Activated T-cell treated with anti-CD3 and anti-CD28 coated beads for 4 hours (primary cell): ENCODE measurements at regions not wholly inside any gene's neighbourhood (a gene's known extent, or its start where the extent isn't known, plus 50 kb on each side); places are given as distances from the start of the nearest gene placed in this dataset.

Experiments used
- DNase-seq: peaks from one replicate; pipeline ENCODE4 v3.0.0-alpha.2; 2020

DNA sequence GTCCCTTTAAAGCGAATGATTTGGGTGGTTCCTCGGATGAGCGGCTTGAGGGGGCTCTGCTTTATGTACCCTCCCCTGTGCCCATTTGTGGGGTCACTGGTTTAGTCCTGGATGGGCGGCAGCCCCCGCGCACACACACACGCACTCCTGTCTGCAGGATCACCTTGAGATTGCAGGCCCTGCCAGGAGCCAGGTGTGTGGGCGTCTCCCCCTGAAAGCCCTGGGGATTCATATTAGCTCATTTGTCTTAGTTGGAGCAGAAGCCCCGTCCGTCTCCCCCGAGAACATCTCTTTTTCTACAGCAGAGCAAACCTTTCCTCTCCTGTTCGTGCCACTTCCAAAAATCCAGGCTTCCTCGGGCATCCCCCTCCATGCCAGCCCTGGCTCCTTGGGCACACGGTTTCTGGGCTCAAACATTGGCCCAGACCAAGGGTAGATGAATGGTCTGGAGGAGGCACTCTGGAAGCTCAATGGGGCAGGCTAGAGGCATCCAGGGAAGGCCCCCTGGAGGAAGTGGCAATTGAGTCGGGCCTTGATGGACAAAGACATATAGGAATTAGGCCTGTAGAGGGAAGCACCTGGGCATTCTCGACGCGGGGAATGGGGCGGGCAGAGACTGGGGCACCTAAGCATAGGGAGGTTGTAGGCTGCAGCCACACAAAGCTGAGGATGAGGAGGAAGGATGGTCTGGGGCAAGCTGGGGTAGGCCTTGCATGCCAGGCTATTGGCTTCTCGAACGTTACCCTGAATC is 218.5 kb upstream of the GSE1 start:
- DNase-seq, result no peak

DNA sequence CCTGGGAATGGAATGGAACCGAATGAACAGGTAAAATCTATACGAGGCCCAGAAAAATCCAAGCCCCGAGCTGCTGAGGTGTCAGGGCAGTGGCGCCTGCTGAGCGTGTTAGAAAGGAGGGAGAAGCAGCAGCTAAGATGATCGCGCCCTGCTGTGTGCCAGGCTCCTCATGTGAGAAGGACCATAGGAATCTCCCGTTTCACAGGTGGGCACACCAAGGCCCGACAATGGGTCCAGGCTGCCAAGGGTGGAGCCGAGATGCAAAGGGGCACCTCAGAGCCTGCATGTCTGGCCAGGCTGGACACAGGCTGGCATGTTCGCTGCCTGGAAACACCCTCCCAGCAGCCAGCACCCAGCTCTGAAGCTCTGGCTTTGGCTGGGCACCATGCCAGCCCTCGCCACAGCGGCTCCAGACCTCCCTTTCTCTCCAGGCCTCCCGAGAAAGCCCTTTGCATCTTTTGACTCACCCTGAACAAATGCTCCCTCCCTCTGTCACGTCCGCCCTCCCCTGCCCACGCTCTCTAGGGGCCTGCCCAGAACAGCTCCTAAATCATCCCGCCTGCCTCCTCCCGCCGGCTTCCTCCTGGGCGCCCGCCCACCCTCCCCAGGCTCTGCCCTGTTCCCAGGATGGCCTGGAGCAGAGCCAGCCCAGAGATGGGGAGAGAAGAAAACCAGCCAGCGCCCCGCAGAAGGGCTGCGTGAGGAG is 217.8 kb upstream of the GSE1 start:
- no peak for DNase-seq

DNA sequence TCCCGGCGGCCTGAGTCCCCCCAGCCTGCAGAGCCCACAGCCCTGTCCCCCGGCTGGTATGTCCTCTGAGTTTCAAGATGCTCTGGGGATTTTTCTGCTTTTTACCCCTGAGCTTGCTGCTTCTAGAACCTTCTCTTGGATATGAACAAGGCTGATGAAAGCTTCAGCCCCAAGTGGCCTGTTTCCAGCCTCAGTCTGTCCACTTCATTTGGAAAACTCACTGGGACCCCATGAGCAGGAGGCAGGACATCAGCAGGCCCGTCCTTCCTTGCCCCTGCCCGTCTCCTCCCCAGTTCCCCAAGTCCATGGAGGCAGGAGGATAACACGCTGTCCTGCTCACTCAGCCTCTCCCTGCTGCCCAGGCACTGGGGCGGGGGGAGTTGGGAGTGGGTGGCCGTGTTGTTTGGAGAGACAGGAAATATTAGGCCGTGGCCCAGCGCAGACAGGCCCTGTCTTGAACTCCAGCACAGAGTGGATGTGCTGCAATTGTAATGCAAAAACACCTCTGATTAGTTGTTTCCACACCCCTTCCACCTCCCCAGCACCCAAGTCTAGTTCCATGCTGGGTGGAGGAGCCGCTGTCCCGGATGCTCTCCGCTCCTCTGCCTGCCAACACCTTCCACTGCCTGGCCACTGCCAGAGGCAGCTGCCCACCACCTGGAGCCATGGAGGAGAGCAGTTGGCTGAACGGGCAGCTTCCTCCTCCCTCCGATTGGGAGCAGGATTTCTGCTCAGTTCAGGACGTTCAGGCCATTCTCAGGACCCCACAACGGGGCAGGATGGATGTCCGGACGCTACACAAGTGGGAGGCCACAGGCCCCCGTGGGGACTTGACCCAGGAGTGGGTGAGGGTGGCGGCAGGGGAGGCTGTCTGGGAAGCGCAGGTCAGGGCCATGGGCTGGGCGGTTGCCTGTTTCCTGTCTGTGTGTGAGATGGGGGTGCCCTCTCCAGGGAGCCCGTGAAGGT is 216.9 kb upstream of the GSE1 start:
- no peak for DNase-seq

DNA sequence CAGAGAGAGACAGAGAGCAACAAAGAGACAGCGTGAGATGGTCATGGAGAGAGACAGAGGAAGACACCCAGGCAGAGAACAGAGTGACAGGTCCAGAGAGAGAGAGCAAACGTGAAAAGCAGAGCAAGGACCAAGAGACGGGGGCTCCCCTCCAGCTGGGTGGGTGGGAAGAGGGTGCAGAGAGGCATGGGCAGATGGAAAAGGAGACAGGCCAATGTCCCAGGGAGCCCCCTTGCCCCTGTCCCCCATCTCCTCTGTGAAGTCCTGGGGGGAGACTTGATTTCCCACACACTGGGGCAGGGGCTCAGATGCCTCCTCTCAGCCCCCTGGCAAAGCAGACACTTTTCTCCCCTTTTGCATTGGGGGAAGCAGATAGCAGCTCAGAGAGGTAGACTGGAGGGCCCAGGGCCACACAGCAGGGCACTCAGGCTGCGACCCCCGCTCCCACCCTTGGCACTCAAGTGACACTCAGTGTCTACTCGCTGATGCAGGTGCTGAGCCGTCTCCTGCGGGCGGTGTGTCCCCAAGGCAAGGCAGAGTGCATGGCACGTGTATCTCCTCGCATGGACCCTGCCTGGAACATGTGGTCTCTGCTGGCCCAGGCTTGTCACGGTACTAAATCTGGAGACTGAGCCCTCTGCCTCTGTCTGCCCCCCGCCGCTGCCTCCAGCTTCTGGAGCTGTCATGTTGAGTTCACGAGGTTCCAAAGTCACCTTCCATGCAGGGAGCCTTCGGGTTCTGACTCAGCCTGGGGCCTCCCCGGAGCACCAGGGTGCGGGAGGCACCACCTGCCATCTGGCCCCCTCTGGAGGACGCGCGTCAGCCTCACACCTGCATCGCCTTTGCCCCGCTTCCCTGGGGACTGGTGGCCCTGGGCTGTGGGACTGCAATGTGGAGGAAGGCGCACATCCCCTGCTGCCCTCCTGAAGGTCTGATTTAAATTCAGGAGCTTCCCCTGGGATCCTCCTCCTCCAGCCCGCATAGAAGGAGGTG is 215.9 kb upstream of the GSE1 start:
- DNase-seq, result no peak

DNA sequence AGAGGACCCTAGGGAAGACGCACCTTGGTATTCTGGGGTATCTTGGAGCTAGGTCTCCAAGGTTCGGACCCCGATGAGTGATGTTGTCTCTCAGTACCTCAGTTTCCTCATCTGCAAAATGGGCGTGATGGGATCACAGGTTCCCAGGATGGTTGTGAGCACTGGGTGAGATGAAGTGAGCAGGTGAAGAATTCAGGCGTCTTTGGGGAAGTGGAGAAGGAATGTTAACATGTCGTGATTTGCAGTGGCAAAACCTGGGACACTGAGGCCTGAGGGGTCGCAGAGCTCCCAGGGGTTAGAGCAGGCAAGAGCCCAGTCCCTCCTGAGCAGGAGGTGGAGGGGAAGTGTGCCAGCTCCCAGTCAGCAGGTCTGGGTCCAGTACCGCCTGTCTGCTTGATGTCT is 215.1 kb upstream of the GSE1 start:
- no peak for DNase-seq

DNA sequence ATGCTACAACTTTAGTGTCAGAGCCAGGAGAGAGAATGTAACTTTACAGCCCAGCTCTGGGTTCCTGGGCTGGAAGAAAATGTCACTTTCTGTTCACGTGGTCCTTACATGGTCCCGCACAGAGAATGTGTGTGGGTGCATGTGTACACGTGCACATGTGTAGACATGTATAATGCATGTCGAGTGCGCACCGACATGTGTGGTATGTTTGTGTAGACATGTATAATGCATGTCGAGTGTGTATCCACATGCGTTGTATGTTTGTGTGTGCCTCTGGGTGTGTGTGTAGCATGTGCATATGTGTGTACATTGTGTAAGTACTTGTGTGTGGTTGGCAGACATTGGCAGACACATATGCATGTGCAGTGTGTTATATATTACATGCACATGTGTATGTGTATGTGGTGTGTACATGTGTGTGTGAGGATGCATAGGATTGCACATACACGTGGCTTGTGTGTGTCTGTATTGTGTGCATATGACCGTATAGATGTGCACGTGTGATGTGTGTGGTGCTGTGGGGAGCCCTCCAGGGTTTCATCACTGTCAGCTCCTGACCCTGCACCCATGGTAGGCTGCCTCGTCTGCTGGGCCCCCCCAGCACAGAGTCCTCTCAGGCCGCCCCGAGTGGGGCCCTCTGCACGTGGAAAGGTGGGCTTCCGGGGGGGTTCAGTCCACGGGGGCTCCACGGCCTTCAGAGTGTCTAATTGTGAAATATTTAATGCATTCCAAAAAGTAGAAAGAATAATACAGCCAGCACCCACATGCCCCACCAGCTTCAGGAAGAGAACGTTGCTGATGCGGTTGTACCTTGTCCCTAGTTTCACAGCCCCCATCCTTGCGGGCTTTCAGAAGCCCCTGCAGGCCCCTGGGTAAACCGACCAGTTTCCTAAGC is 214.2 kb upstream of the GSE1 start:
- no peak for DNase-seq

DNA sequence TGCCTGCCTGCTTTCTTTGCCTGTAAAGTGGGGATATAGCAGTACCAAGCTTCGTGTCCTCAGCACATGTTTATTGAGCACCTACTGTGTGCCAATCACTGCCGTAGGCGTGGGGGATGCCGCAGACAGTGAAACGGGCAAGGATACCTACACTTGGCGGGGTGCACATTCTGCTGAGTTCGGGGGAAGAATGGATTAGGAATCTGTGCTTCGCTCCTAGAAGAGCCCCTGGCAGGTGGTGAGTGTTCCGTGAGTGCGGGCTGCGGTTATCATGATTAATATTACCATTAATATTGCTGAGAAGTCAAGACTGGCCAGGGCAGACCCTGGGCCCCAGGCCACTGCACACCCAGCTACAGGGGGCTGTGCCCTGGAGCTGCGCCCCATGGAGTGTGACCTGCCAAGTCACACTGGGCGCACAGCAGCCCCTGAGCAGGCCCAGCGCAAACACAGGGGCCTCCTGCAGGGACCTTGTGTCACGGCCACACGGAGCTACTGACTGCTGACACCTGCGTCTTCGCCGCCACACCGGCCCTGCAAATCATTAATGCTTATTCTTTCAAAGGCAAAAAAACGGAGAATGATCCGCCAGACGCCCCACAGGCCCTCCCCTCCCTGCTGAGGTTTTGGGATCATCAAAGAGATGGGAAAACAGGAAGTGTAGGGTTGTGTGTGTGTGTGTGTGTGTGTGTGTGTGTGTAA is 213.4 kb upstream of the GSE1 start:
- DNase-seq, result no peak

DNA sequence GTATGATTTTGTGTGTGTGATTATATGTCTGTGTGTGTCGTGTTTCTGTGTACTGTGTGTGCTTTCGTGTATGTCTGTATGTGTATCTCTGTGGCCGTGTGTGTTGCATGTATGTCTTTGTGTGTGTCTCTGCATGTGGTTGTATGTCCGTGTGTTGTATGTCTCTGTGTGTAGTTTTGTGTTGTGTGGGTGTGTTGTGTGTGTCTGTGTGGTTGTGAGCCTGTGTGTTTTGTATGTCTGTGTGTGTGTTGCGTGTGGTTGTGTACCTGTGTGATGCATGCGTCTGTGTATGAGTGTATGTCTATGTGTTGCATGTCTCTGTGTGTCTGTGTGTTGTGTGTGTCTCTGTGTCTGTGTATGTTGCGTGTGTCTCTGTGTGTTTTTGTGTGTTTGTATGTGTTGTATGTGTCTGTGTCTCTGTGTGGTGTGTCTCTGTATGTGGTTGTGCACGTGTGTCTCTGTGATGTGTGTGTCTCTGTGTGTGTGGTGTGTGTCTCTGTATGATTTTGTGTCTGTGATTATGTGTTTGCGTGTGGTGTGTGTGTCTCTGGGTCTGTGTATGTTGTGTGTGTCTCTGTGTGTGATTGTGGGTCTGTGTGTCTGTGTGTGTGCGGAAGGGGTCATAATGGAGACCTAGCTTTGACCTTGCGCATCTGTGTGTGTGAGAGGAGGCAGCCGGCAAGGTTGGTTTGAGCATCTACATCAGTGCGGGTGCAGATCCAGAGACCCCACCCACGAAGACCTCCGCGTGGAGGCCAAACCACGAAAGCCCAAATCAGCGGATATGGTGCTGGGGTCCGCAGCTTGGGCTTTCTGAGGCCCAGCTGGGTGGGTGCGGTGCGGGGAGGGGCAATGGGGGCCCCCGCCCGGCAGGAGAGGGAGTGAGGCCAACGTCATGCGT is 212.6 kb upstream of the GSE1 start:
- DNase-seq, result no peak

DNA sequence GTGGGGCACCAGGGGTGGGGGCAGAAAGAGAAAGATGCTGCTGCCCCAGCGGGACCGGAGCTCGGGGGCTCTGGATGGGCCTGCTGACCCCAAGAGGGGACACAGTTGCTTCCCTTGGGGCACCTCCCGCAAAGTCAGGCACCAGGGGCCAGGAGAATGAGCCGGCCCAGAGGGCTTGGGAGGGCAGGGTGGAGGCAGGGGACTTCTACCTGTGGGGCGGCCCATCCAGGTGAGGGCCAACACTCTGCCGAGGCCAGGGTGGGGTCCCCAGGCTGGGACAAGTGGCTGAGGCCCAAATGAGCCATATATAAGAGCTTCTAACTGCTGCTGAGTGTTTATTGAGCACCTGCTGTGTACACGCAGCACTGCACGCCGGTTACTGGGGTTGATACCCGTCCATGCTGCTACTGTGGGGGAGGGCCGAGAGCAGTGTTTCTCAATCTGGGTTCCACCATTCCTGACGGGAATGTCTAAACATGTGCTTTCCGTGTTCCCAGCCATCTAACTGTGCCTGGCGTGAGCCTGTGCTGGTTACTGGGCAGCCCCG is 211.7 kb upstream of the GSE1 start:
- DNase-seq, result no peak

DNA sequence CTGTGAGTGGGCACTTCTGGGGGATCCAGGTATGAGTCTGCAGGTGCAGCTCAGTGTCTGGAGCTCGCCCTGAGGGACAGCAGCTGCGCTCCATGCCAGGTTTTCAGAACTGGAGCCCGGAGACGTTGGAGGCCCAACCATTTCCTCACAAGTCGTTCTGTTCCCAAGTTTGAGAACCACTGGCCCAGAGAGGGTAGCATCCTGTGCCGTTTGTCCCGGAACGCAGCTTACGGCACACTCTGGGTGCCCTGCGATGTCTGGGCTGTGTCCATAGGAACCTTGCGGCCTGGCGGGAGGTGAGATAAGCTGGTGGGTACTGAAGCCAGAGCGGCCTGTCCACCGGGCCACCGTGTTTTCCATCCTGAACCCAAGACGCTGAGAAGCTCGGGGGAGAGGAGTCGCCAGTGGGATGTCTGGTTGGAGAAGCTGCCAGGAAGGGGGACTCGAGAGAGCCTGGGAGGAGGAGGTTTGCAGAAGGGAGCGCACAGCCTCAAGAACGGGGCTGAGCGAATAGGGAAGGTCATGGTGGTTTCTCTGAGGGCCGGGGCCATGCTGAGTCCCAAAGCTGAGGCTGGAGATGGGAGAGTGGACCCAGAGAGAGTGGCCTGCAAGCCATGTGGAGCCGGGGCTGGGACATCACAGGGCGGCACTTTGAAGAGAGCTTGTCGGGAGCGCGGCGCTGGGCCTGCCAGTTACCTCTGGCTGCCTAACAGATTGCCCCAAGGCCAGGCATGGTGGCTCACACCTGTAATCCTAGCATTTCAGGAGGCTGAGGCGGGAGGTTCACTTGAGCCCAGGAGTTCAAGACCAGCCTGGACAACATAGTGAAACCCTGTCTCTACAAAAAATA is 211.0 kb upstream of the GSE1 start:
- DNase-seq, result no peak

DNA sequence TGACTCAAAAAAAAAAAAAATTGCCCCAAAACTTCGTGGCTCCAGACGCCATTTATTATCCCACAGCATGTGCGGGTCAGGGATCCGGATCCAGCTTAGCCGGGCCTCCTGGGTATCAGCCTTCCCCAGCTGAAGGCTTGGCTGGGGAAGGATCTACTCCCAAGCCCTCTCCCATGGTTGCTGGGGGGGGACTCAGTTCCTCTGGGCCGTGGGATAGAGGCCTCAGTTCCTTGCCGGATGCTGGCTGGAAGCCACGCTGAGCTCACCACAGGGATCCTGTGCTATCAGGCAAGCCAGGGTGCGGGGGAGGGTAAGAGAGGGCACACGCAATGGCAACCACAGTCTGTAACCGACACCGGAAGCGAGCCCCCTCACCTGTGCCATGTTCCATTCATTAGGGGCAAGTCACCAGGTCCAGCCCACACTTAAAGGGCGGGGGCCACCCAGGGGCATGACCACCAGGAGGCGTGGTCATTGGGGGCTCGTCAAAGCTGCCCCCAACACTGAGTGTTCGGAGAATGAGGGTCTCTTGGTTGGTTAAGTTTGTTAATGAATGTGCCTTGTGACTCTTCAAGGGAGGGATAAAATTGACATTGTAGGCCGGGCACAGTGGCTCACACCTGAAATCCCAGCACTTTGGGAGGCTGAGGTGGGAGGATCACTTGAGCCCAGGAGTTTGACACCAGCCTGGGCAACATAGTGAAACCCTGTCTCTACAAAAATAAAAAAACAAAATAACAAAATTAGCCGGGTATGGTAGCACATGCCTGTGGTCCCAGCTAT is 210.0 kb upstream of the GSE1 start:
- DNase-seq, result no peak

DNA sequence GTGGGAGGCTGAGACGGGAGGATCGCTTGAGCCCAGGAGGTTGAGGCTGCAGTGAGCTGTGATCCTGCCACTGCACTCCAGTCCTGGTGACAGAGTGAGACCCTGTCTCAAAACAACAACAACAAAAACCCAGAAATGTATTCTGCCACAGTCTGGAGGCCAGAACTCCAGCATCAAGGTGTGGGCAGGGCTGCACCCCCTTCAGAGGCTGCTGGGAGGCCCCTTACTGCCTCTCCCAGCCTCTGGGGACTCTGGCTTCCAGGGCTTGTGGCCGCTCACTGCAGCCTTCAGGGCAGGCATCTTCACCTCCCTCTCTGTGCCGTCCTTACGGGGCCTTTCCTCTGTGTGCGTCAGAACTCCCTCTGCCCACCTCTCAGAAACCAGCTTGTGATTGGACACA is 209.4 kb upstream of the GSE1 start:
- no peak for DNase-seq

DNA sequence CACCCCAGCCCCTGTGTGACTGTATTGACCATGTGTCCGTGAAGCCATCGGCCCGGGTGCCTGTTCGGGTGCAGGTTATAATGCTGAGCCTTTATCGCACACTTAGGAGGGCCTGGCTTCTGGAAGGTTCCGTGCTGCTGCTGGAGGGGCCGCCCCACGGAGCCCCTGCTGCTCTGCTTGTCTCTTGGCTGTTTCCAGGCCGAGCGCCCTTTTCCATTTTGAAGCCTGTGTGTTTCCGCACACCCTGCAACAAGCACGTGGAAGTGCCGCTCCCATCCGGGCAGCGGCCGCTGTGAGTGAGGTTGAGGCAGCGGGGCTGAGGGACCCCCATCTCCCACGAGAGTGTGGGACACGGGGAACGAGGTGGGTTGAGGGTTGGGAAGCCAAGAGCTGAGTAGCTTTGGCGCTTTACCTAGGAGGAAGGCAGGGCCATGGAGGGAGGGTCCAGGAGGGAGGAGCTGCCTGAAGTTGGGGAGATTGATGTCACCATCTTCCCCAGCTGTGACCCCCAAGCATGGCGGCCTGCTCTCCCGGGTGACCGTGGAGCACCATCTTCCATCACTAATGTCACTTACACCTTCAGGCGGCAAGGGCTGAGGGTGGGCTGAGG is 200.1 kb upstream of the GSE1 start:
- DNase-seq, result no peak

DNA sequence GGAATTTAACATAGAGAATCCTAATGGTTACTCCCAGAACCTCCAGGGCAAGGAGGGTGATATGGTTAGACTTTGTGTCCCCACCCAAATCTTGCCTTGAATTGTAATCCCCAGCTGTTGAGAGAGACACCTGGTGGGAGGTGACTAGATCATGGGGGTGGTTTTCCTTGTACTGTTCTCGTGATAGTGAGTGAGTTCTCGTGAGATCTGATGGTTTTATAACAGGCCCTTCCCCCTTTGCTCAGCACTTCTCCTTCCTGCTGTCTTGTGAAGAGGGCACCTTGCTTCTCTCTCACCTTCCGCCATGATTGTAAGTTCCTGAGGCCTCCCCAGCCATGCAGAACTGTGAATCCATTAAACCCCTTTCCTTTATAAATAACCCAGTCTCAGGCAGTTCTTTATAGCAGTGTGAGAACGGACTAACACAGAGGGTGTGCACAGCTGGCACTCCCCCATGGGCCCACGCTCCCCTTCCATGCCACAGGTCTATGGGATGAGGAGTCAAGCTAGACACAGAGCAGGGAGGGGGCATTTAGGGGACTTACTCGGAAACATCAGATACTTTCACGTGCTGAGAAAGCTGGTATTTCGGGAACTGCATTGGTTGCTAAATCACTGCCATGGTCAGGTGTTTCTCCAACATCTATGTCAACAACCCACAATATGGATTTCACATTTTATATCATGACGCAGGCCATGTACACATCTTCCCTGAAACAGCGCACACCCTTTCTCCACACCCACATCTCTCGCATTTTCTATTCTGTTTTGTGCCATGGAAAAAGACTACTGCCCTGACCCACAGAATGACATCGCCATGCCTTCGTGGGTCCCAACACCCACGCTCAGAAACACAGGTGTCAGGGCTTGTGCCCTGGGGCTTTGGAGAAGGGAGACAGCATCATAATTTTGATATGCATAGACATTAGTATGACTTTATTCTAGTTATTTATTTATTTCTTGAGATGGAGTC is 199.1 kb upstream of the GSE1 start:
- DNase-seq, result no peak
